ENCODE measurements at regions not wholly inside any gene's neighbourhood (a gene's known extent, or its start where the extent isn't known, plus 50 kb on each side); places are given as distances from the start of the nearest gene placed in this dataset.
"Not testable (repeated sequence)": the region's sequence is repeated elsewhere in the genome, so short reads cannot be mapped to it uniquely, and the experiment has no call there.

GRCh38 chr5:174610968-174611367 is 113.4 kb upstream of the MSX2 start:
- FAIRE-seq: no peak

DNA sequence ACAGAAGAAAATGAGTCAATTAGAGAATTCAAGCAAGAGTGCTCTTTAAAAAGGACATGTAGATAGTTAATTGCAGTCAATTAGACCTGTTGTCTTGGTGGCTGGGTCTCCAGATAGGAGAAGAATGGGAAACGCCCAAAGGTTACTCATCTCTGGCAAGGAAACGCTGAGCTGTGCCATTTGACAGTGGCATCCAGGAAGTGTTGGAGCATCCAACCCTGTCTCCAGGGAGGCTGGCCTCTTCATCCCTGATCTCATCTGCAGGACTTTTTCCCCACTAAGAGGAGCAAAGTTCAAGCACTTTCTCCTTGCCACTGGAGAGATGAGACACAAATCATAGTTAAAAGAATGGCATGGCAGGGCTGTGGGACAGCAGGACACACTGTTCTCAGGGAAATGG is 111.7 kb upstream of the MSX2 start:
- FAIRE-seq: no peak

GRCh38 chr5:174614500-174615135 is 109.8 kb upstream of the MSX2 start:
- no peak for FAIRE-seq

DNA sequence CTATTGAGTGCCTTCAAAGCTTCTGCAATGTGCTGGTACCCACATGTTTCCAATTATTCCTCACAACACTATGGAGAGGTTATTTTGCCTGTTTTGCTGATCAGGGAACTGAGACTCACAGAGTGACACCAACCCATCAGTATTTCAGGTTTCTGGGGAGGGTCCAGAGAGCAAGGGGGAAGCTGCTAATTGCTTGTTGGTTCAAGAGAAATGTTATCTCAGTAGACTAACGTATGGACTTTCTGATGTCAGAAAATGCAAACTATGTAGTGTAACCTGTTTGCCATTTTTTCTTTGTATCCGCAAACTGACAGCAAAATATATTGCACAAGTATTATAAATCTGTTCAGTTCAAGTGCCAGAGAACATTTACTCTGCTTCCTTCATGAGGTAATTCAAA is 108.3 kb upstream of the MSX2 start:
- no peak for FAIRE-seq

GRCh38 chr5:174617285-174617684 is 107.1 kb upstream of the MSX2 start:
- FAIRE-seq: no peak

GRCh38 chr5:174617910-174618309 is 106.5 kb upstream of the MSX2 start:
- FAIRE-seq: no peak

- FAIRE-seq: no peak
Measured at GRCh38 chr5:174618589-174618988, 105.8 kb upstream of the MSX2 start.

DNA sequence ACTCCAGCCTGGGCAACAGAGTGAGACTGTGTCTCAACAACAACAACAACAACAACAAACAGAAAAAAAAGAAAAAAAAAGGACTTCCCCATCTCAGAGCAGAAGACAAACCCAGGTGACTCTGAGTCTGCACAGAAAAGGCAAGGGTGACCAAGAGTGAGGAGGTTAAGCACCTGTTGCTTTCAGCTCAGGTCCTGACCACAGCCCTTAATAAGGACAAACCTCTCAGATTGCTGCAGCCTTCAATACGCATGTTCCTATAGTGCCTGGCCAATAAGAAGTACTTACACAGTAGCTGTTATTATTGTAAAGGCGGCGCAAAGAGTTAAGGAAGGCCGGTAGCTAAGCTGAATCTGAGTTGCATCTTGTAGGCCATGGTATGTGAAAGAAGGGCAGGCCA is 102.3 kb upstream of the MSX2 start:
- no peak for FAIRE-seq

DNA sequence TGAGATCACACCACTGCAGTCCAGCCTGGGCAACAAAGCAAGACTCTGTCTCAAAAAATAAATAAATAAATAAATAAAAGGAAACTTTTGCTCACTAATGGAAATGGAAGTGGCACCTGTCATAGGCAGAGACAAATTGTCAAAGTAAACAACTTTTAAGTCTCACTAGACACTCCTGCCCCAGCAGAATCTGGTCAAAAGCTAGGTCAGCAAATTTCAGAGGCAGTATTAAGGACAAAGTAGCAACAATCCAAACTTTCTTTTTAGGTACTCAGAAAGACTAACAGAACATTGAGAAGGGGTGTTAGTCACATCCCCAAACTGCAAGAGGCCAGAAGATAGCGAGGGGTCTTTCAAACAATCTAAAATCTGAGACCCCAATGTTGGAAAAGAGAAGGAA is 101.4 kb upstream of the MSX2 start:
- FAIRE-seq: no peak

DNA sequence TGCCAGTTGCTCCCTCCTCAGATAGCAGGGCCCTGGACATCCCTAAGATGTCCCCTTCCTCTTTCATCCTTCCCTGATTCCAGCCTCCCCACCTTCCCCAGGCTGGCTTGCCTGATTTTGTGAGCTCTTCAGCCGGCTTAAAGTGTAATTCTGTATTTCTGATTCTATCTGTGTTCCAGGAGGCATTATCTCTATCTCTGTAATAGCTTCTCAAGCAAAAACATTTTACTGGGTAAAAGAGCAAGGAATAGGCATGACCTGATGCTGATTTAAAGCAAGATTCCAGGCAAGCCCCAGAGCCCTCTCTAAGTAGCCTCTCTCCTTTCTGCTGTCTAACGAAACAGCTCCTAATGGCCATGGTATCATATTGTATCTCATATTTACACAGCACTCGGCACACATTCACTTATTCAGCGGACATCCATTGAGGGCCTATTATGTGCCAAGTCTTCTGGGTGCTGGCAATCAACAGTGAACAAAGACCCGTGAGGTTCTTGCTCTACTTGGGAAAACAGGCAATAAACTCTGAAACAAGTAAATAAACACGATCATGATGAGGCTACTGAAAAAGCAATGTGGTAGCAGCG is 100.9 kb upstream of the MSX2 start:
- FAIRE-seq: no peak

GRCh38 chr5:174624733-174625522 is 99.5 kb upstream of the MSX2 start:
- FAIRE-seq: no peak

DNA sequence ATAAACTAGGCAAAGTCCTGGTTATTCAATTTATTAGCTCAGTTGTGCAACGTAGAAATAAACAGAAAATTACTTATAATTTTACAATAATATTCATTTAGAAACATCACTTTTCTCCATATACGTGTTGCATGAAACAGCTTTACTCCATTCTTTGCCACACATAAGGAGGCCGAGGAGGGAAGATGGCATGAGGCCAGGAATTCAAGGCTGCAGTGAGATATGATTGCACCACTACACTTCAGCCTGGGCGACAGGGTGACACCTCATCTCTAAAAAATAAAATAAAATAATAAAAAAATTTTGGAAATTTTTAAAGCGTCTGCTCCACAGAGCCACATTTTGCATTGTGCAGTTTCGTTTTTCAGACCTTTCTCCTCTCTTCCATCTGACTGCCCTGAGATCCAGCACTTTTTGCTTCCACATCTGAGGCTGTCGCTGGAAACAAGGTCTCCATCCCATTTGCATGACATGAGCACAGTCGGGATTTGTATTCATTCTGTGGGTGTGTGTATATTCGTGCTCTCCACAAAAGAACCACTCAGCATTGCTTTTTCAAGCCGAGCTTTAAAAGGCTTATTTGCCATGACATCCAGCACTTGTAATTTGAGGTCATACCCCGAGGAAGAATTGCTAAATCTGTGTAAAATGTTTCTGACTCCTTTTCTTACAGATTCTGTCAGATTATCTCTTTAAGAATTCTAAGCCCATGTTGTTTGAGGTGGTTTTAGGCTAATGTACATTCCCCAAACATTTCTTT is 98.6 kb upstream of the MSX2 start:
- no peak for FAIRE-seq

GRCh38 chr5:174626369-174626920 is 97.9 kb upstream of the MSX2 start:
- FAIRE-seq: no peak

DNA sequence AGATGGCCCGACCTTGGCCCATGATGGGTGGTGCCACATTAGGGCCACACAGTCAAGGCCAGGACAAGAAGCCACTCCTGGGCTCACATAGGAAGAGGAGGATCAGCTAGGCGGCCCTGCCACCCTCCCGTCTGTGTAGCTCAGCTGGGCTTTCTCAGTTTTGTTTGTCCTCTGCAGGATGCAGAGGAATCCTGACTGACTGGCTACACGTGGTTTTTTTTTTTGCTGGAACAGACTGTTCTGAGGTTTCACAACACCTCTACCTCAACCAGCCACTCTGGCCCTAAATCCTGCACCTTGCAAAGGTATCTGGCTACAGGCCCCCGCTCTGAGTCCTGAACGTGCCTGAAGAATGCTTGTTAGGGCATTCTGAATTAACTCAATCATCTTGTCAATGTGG is 88.3 kb upstream of the MSX2 start:
- no peak for FAIRE-seq

DNA sequence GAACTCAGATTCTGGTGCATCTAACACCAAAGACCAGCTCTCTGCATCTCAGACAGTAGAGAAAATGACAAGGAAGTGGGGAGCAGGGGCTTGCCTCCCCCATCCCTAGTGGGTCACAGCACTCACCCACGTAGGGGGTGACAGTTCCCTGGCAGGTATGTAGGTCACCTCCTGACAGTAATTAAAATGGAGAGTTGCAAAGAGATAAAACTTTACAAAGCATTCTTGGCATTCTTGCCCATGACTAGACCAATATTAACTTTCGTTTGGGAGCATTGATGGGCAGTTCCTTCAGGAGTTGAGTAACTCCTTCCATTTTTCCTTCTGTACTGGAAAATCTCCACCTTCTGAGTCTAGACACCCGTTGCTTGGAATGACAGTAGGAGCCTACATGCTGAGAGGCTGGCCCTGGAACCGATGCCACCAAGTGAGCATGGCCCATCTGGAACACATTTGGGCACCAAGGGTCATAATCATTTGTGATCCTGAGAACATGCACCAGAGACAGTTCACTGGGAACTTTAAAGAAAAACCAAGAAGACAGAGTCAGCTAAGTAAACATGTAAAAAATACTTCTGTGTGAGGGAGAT is 81.5 kb upstream of the MSX2 start:
- FAIRE-seq: no peak

DNA sequence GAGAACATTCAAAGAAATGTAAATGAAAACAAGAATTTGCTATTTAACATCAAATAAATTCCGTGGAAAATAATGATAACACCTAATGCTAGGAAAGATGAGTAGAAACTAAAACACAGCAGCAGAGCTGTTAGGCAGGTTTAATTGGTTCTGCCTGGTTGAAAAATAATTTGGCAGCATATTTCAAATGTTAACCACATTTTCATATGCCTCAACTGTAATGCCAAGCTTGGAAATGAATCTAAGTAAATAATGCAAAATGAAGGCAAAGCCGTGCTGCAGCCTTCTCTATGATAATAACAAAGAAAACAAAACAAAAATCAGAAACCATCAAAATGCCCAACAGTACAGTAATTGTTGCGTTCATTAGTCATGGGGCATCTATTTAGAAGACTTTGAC is 79.9 kb upstream of the MSX2 start:
- FAIRE-seq: no peak

DNA sequence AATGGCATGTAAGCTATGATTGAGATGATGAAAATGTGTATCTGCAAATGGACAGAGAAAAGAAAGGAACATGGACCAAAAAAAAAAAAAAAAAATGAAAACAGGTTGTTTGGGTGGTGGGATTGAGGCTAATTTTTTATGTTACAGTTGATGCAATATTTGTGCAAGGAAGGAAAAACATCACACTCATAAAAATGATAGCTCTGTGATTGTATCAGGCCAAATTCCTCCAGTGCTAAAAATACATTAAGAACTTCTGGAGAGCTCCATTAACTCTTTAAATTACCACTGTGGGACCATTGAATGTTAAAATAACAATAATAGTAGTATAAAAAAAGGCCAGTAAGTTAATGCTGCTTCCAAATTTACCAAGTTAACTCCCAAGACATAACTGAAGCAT is 79.5 kb upstream of the MSX2 start:
- no peak for FAIRE-seq

GRCh38 chr5:174645677-174646076 is 78.7 kb upstream of the MSX2 start:
- FAIRE-seq: no peak

DNA sequence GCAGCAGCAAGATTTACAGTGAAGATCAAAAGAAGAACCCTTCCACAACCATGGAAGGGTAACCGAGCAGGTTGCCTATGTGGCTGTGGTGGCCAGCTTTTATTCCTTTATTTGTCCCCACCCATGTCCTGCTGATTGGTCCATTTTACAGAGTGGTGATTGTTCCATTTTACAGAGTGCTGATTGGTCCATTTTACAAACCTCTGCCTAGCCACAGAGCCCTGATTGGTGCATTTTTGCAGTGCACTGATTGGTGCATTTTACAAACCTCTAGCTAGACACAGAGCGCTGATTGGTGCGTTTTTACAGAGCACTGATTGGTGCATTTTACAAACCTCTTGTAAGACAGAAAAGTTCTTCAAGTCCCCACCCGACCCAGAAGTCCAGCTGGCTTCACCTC is 75.8 kb upstream of the MSX2 start:
- FAIRE-seq: not testable (repeated sequence)

GRCh38 chr5:174649391-174649790 is 75.0 kb upstream of the MSX2 start:
- no peak for FAIRE-seq

DNA sequence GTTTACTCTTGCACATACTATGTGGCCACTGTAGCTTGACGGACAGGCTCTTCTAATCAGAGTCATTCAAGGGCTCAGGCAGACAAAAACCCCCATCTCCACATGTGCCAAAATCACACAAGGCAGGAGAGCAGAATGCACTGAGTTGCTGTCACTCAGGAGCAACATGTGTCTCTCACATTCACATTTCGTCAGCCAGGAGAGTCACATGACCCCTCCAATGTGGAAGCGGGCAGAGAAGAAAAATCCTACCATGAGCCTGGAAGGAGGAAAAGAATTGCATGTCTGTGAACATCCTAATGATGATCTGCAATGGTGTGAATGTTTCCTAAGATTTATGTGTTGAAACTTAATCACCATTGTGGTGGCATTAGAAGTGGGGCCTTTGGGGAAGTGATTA is 69.9 kb upstream of the MSX2 start:
- FAIRE-seq: no peak

- no peak for FAIRE-seq
Measured at GRCh38 chr5:174655351-174655750, 69.0 kb upstream of the MSX2 start.

Measured in TTC549 (cell line).